GM12891 (cell line): ENCODE measurements at regions not wholly inside any gene's neighbourhood (a gene's known extent, or its start where the extent isn't known, plus 50 kb on each side); places are given as distances from the start of the nearest gene placed in this dataset.

Source experiments
- DNase-seq: peaks from one replicate; pipeline ENCODE4 v3.0.0; 2011; ENCODE audit warnings: low spot score; ENCODE audit not compliant: insufficient read length
- FAIRE-seq: peaks from 2 replicates; lab custom pipeline; 2011; peaks lifted over from hg19 to GRCh38; lab: Jason Lieb, UNC
- PAX5 ChIP-seq: IDR thresholded peaks from 2 replicates; pipeline ENCODE4 v1.6.1; 2011; ENCODE audit warnings: low read length, moderate library complexity, mild to moderate bottlenecking; ENCODE audit not compliant: insufficient read depth, severe bottlenecking
- POLR2A ChIP-seq: IDR thresholded peaks from 2 replicates; pipeline ENCODE4 v1.6.1; 2011; ENCODE audit warnings: low read depth, low read length, control low read depth
- POLR2AphosphoS5 ChIP-seq: IDR thresholded peaks from 2 replicates; pipeline ENCODE4 v1.6.1; 2011; ENCODE audit warnings: low read depth, low read length, control low read depth
- POU2F2 ChIP-seq: IDR thresholded peaks from 2 replicates; pipeline ENCODE4 v1.6.1; 2011; ENCODE audit warnings: low read depth, mild to moderate bottlenecking, control low read depth, low read length, moderate library complexity
- SPI1 ChIP-seq: IDR thresholded peaks from 2 replicates; pipeline ENCODE4 v1.6.1; 2011; ENCODE audit warnings: low read depth, low read length, control low read depth
- TAF1 ChIP-seq: IDR thresholded peaks from 2 replicates; pipeline ENCODE4 v1.6.1; 2011; ENCODE audit warnings: low read depth, low read length, control low read depth

GRCh38 chr11:44408711-44409470, 99.0 kb upstream of the ALX4 start:
- FAIRE-seq (no peak), DNase-seq (no peak)
- no peak for TF ChIP-seq TAF1
- TF ChIP-seq SPI1, result no peak
- no peak for TF ChIP-seq POU2F2
- TF ChIP-seq POLR2A, result no peak
- no peak for TF ChIP-seq POLR2AphosphoS5
- TF ChIP-seq PAX5, result no peak

GRCh38 chr11:44409558-44410236, 99.8 kb upstream of the ALX4 start:
- no peak for FAIRE-seq
- TF ChIP-seq PAX5, result no peak
- TF ChIP-seq TAF1, result no peak
- TF ChIP-seq SPI1, result no peak
- TF ChIP-seq POLR2AphosphoS5, result no peak
- no peak for TF ChIP-seq POLR2A
- no peak for TF ChIP-seq POU2F2
- no peak for DNase-seq

GRCh38 chr11:44416776-44417175, 106.8 kb upstream of the ALX4 start:
- no peak for DNase-seq
- TF ChIP-seq PAX5 (no peak), SPI1 (no peak), POLR2A (no peak), POLR2AphosphoS5 (no peak), POU2F2 (no peak), TAF1 (no peak)
- no peak for FAIRE-seq

GRCh38 chr11:44417731-44418455, 108.0 kb upstream of the ALX4 start:
- no peak for TF ChIP-seq POLR2AphosphoS5
- TF ChIP-seq TAF1, result no peak
- no peak for TF ChIP-seq SPI1
- TF ChIP-seq POLR2A, result no peak
- no peak for TF ChIP-seq POU2F2
- no peak for TF ChIP-seq PAX5
- no peak for FAIRE-seq
- no peak for DNase-seq

GRCh38 chr11:44418456-44418830, 108.5 kb upstream of the ALX4 start:
- no peak for FAIRE-seq
- no peak for TF ChIP-seq SPI1
- no peak for TF ChIP-seq POU2F2
- no peak for TF ChIP-seq PAX5
- no peak for TF ChIP-seq POLR2AphosphoS5
- TF ChIP-seq TAF1, result no peak
- TF ChIP-seq POLR2A, result no peak
- DNase-seq, result no peak

GRCh38 chr11:44421090-44421675, 111.2 kb upstream of the ALX4 start:
- FAIRE-seq (no peak), DNase-seq (no peak)
- TF ChIP-seq POU2F2 (no peak), PAX5 (no peak), POLR2A (no peak), POLR2AphosphoS5 (no peak), TAF1 (no peak), SPI1 (no peak)

- DNase-seq, result no peak
- TF ChIP-seq POU2F2 (no peak), POLR2AphosphoS5 (no peak), PAX5 (no peak), POLR2A (no peak), TAF1 (no peak), SPI1 (no peak)
- FAIRE-seq, result no peak
These were observed 113.3 kb upstream of the ALX4 start for GRCh38 chr11:44423289-44423688.

- TF ChIP-seq TAF1, result no peak
- FAIRE-seq (no peak), DNase-seq (no peak)
These were observed 114.9 kb upstream of the ALX4 start for GRCh38 chr11:44424841-44425240.

- no peak for DNase-seq
- FAIRE-seq, result no peak
- no peak for TF ChIP-seq POLR2AphosphoS5
- TF ChIP-seq PAX5, result no peak
- TF ChIP-seq SPI1, result no peak
- no peak for TF ChIP-seq POLR2A
- no peak for TF ChIP-seq POU2F2
- TF ChIP-seq TAF1, result no peak
These were observed 116.2 kb upstream of the ALX4 start for GRCh38 chr11:44426119-44426518.

- DNase-seq, result no peak
- FAIRE-seq, result no peak
- TF ChIP-seq POLR2AphosphoS5, result no peak
These were observed 117.0 kb upstream of the ALX4 start for GRCh38 chr11:44426958-44427357.
